ENCODE measurements at regions not wholly inside any gene's neighbourhood (a gene's known extent, or its start where the extent isn't known, plus 50 kb on each side); places are given as distances from the start of the nearest gene placed in this dataset.
"Not testable (repeated sequence)": the region's sequence is repeated elsewhere in the genome, so short reads cannot be mapped to it uniquely, and the experiment has no call there.

GRCh38 chr1:245056296-245056695, 98.5 kb upstream of the KIF26B start:
- TF ChIP-seq SIN3A (IDR thresholded peaks at IDR 0.05; ENCODE audit: borderline replicate concordance, insufficient read depth, low read depth, low read length); CTCF (IDR thresholded peaks at IDR 0.05): not testable (repeated sequence)
